AG04450 (cell line): ENCODE measurements at regions not wholly inside any gene's neighbourhood (a gene's known extent, or its start where the extent isn't known, plus 50 kb on each side); places are given as distances from the start of the nearest gene placed in this dataset.
"Not testable (repeated sequence)": the region's sequence is repeated elsewhere in the genome, so short reads cannot be mapped to it uniquely, and the experiment has no call there.

ENCODE experiments used
- CTCF ChIA-PET: fragments of 300-600, 350-600 bp; formaldehyde crosslinking; extraction: SDS; loops from one replicate; lab custom pipeline; 2022; ENCODE audit warnings: antibody characterized with exemption, inconsistent platforms; lab: Charles Lee
- POLR2A ChIA-PET: fragments of 350-600 bp; formaldehyde crosslinking; extraction: SDS; loops from one replicate; lab custom pipeline; 2021; ENCODE audit warnings: antibody characterized with exemption, inconsistent platforms; lab: Yijun Ruan, JAX
- DNase-seq: peaks from one replicate; pipeline ENCODE4 v3.0.0-alpha.2; 2011; ENCODE audit warnings: low read depth, low spot score
- H3K27ac ChIP-seq: one replicate; pipeline ENCODE4 v1.5.1; 2012; ENCODE audit warnings: low read depth, low read length, control low read depth
- H3K27me3 ChIP-seq: one replicate; pipeline ENCODE4 v1.6.0; 2012; ENCODE audit warnings: low read length; ENCODE audit not compliant: control insufficient read depth, insufficient read depth
- H3K4me3 ChIP-seq: 2 replicates; pipeline ENCODE4 v1.5.1; 2011; ENCODE audit warnings: mild to moderate bottlenecking, low read depth, low read length, control low read depth
- H3K9me3 ChIP-seq: 2 replicates; pipeline ENCODE4 v1.5.1; 2012; ENCODE audit warnings: low read length; ENCODE audit not compliant: control insufficient read depth, insufficient read depth
- TF ChIP-seq, protein P1 (sequence below): IDR thresholded peaks from 2 replicates; pipeline ENCODE4 v1.5.1; 2011; ENCODE audit warnings: low read depth, low read length, control low read depth, inconsistent platforms

DNA sequence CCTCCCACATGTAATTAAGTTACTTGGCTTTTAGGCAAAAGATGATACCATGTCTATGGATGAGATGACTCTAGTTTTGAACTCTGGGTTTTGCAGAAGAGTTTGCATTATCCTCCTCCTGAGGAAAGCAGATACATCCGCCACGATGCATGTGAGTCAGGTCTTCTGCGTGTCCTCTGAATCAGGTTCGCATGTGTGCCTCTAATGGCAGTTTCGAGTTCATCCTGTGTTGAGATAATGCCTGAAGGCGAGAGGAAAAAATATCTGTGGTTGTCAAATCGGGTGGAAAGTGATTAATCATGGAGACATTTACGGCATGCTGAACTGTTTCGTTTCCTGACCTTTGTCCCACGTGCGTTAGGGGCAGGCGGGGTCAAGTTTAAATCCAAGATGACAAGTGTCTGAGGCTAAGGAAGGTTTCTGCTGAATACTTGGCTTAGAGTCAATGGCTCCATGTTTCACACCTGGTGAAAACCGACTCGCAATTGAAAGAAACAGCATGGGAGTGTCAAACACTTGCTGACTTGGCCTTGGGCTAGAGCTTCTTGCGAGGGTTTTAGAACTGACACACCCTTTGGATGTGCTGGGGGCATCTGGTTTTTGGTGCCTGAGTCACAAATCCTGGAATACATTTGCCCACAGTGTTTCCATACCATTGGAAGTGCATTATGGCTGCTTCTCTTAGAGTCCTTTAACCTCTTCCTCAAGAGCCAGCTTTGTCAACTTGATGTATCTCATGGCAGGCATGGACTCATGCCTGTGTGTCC is 216.1 kb upstream of the PLGLB1 start:
- CTCF ChIA-PET, DNase-seq, H3K4me3 ChIP-seq, POLR2A ChIA-PET, H3K27ac ChIP-seq, H3K27me3 ChIP-seq, H3K9me3 ChIP-seq: not testable (repeated sequence)

DNA sequence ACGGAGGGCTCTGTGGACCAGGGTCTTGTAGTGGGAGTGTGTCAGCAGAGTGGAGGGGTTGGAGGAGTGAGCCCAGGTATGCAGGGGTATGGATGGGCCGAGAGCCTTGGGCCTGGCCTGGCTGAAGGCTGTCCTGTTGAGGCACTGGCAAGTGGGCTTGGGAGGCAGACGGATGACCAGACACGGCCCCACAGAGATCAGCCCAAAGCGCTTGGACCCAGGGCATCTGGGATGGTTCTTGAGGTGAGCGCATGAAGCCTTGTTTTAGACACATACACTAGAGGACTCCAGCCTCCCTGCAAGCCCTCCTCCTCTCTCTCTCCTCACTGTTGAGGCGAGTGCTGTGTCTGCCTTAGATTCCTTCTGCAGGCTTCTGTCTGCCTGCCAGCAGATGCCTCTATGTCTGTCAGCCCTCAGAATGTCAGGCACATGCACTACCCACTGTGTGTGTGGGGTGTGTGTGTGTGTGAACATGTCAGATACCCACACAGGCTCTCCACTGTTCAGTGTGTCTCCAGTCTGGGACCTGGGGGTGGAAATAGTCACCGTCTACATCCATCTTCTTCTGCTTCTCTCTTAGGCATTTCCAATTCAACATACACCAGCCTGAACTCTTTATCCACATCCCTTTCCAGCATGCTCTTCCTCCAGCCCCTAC is 218.0 kb upstream of the PLGLB1 start:
- H3K27me3 ChIP-seq, H3K9me3 ChIP-seq, H3K27ac ChIP-seq, CTCF ChIA-PET, POLR2A ChIA-PET, H3K4me3 ChIP-seq, DNase-seq: not testable (repeated sequence)
- TF ChIP-seq, protein P1, sequence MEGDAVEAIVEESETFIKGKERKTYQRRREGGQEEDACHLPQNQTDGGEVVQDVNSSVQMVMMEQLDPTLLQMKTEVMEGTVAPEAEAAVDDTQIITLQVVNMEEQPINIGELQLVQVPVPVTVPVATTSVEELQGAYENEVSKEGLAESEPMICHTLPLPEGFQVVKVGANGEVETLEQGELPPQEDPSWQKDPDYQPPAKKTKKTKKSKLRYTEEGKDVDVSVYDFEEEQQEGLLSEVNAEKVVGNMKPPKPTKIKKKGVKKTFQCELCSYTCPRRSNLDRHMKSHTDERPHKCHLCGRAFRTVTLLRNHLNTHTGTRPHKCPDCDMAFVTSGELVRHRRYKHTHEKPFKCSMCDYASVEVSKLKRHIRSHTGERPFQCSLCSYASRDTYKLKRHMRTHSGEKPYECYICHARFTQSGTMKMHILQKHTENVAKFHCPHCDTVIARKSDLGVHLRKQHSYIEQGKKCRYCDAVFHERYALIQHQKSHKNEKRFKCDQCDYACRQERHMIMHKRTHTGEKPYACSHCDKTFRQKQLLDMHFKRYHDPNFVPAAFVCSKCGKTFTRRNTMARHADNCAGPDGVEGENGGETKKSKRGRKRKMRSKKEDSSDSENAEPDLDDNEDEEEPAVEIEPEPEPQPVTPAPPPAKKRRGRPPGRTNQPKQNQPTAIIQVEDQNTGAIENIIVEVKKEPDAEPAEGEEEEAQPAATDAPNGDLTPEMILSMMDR: peak; percentile 22; the same call in 1 of the 2 replicates

DNA sequence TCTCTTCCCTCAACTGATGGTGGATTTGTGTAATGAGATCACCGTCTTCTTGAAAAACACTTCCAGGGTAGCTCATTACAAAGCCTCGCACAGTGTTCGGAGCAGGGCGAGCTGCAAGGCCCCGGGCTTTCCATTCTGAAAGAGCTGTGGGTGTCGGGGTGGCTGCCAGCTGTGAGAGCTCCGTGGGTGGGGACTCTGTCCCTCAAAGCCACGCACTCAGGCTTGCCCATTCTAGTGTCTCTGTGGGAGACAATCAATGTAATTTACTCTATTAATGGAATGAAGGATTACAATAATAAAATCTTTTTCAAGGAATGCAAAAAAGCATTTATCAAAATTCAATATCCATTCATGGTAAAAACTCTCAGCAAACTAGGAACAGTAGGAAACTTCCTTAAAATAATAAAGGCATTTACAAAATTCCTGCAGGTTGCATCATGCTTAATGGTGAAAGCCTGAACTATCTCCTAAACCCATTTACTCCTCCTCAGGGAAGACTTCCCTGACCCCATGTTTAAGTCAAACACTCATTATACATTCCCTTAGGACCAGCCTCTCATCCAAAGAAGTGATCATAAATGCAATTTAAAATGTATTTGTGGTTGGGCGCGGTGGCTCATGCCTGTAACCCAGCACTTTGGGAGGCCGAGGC is 224.5 kb upstream of the PLGLB1 start:
- H3K27me3 ChIP-seq, DNase-seq, H3K4me3 ChIP-seq, CTCF ChIA-PET, POLR2A ChIA-PET, H3K27ac ChIP-seq, H3K9me3 ChIP-seq: not testable (repeated sequence)

DNA sequence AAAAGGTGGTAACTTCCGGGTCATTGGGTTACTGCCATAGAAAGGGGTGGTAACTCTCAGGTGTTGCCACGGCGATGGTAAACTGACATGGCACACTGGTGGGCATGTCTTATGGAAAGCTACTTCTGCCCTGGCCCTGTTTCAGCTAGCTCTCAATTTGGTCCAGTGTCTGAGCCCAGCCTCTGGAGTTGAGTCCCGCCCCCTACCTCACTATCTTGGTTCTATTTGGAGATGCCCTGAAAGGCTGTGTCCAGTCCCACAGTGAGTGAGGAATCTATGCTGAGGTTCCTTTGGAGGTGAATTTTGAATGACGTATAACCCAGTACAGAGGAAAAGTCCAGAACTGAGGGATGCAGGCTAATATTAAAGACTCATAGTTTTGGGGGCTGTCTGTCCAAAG is 230.4 kb upstream of the PLGLB1 start:
- H3K9me3 ChIP-seq, H3K4me3 ChIP-seq, DNase-seq, CTCF ChIA-PET, H3K27ac ChIP-seq, POLR2A ChIA-PET, H3K27me3 ChIP-seq: not testable (repeated sequence)

DNA sequence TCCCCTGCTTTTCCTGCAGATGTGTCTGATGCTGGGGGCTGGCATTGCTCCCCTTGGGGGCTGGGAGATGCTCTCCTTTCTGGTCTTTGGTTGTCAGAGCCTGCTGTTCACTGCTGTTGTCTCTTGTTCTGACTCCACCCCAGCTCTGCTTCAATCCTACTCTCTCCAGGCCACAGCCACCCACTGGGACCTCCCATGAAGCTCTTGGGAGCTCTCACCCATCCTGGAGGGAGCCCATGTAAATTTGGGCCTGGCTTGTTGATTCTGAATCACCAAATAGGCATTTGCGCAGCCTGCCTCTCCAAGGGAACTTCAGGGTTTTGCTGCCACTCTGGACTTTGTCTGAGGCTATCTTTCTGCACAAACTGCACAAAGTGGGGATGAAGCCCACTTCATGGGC is 232.9 kb upstream of the PLGLB1 start:
- CTCF ChIA-PET, POLR2A ChIA-PET: not testable (repeated sequence)

DNA sequence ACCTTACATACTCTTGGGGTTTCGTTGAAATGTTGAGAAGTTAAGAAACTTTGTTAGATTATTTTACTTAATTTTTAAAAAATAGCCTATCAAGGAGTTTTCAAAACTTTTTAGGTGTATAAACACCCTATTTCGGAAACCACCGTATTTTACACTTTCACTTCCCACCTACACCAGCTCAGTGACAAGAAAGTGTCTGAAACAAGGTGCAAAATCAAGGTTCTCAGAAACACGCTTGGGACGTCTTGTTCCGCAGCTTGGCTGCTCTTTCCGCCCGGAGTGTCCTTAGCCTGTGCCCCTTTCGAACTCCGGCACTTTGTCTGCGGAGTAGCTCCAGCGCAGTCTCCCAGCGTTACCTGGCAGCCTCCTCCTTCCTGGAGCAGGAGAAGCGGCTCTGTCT is 233.8 kb upstream of the PLGLB1 start:
- POLR2A ChIA-PET, DNase-seq, H3K9me3 ChIP-seq, H3K4me3 ChIP-seq, CTCF ChIA-PET, H3K27me3 ChIP-seq, H3K27ac ChIP-seq: not testable (repeated sequence)

More for the DNA sequence above, 232.9 kb upstream of the PLGLB1 start:
- DNase-seq, H3K27me3 ChIP-seq, H3K27ac ChIP-seq, H3K4me3 ChIP-seq, H3K9me3 ChIP-seq: not testable (repeated sequence)

DNA sequence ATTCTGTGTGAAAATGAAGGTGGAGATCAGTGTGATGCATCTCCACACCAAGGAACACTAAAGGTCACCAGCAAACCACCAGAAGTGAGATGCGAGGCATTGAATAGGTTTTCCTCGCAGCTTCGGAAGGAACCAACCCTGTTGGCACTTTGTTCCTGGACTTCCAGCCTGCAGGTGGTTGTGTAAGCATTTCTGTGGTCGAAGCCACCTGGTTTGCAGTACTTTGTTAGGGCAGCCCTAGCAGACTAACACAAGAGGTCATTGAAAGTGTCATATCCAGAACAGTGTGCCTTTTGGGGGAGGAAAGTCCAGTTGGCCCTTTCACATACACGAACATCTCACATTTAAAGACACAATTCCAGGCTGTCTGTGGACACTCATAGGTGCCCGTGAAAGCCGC is 237.2 kb upstream of the PLGLB1 start:
- CTCF ChIA-PET, H3K9me3 ChIP-seq, H3K4me3 ChIP-seq, H3K27ac ChIP-seq, DNase-seq, H3K27me3 ChIP-seq, POLR2A ChIA-PET: not testable (repeated sequence)

DNA sequence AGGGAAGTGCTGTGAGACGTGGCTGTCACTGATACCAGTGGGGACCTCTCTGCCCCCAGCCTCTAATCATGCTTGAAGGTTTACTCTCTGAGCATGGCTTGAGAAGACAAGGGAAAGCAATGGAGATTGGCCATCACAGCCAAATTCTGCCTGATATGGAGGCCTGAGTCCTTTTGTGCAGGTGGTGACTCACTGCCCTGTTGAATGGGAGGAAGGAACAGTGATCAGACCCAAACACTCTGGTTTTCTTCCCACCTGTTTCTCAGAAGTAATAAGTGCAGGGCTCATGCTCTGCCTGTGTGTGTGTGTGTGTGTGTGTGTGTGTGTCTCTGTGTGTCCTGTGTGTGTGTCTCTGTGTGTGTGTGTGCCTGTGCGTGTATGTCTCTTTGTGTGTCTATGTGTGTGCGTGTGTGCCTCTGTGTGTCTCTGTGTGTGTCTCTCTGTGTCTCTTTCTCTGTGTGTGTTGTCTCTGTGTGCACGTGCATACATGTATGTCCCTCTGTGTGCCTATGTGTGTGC is 240.6 kb upstream of the PLGLB1 start:
- H3K27me3 ChIP-seq, H3K27ac ChIP-seq, DNase-seq, CTCF ChIA-PET, H3K4me3 ChIP-seq, H3K9me3 ChIP-seq, POLR2A ChIA-PET: not testable (repeated sequence)

DNA sequence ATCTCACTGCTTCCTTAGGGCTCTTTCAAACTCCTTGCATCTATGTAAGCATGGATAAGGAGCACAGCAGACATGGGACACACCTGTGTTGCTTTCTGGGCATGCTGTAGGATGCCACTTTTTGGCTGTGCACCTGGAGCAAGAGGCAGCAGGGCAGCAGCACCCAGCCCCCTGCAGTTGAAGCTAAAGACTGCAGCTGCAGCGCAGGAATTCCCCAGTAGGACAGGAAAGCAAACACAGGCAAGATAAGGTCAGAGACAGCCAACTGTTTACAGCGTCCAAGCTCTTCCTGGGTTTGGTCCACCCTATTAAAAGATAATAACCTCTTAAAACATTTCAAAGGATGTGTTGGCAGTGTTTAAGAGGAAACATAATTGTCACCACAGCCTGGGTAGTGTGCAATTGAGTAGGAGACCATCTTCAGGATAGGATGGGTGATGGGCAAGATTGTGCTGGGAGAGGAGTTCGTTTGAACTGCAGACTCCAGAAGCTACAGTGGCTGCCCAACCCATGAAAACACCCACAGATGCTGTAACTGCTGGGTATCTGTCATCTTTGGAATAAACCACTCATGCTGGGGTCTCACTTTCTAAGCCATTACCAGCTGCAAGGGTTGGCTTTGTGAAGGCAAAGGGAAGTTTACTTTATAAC is 242.3 kb upstream of the PLGLB1 start:
- H3K27ac ChIP-seq, CTCF ChIA-PET, H3K9me3 ChIP-seq, POLR2A ChIA-PET, DNase-seq, H3K4me3 ChIP-seq, H3K27me3 ChIP-seq: not testable (repeated sequence)

DNA sequence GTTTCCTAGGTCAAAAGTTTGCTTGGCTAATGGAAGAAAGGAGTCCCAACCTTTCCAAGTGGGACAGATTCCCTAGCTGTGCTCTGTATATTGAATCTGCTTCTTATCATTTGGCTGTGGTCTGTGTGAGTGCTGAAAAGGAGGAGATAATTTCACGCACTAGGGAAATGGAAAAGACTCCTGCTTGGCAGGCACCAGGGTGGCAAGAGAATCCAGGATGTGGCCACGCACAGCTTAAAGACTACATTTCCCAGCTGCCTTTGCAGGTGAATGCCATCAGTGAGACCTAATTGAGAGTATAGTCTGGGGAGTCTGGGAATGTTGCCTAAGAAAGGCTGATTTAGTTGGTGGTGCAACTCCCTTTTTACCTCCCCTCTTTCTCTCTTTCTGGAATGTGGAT is 253.5 kb upstream of the PLGLB1 start:
- H3K27me3 ChIP-seq, H3K9me3 ChIP-seq, DNase-seq, H3K27ac ChIP-seq, POLR2A ChIA-PET, CTCF ChIA-PET, H3K4me3 ChIP-seq: not testable (repeated sequence)
